GM19240 (cell line): ENCODE measurements at regions not wholly inside any gene's neighbourhood (a gene's known extent, or its start where the extent isn't known, plus 50 kb on each side); places are given as distances from the start of the nearest gene placed in this dataset.
"Not testable (repeated sequence)": the region's sequence is repeated elsewhere in the genome, so short reads cannot be mapped to it uniquely, and the experiment has no call there.

Experiments
- DNase-seq: peaks from one replicate; pipeline ENCODE4 v3.0.0; 2011; ENCODE audit warnings: low spot score; ENCODE audit not compliant: insufficient read length

GRCh38 chr2:195572895-195573683 is 83.9 kb upstream of the SLC39A10 start:
- no peak for DNase-seq

- no peak for DNase-seq
Measured at GRCh38 chr2:195570329-195570728, 86.7 kb upstream of the SLC39A10 start.

- DNase-seq: no peak
Measured at GRCh38 chr2:195569255-195569654, 87.8 kb upstream of the SLC39A10 start.

GRCh38 chr2:195564625-195565135 is 92.3 kb upstream of the SLC39A10 start:
- DNase-seq: not testable (repeated sequence)

GRCh38 chr2:195563857-195564512 is 93.0 kb upstream of the SLC39A10 start:
- no peak for DNase-seq

- DNase-seq: no peak
Measured at GRCh38 chr2:195562570-195563566, 94.2 kb upstream of the SLC39A10 start.

- no peak for DNase-seq
Measured at GRCh38 chr2:195561116-195561921, 95.7 kb upstream of the SLC39A10 start.

GRCh38 chr2:195560209-195560895 is 96.7 kb upstream of the SLC39A10 start:
- DNase-seq: no peak

- DNase-seq: peak; percentile 33
Measured at GRCh38 chr2:195559431-195559914, 97.6 kb upstream of the SLC39A10 start.

GRCh38 chr2:195555971-195556370 is 101.1 kb upstream of the SLC39A10 start:
- no peak for DNase-seq

- DNase-seq: no peak
Measured at GRCh38 chr2:195552581-195552980, 104.4 kb upstream of the SLC39A10 start.

GRCh38 chr2:195548198-195548940 is 108.7 kb upstream of the SLC39A10 start:
- no peak for DNase-seq

- DNase-seq: not testable (repeated sequence)
Measured at GRCh38 chr2:195547268-195547840, 109.7 kb upstream of the SLC39A10 start.

GRCh38 chr2:195545811-195546210 is 111.2 kb upstream of the SLC39A10 start:
- no peak for DNase-seq

- DNase-seq: no peak
Measured at GRCh38 chr2:195543902-195544894, 112.8 kb upstream of the SLC39A10 start.

- no peak for DNase-seq
Measured at GRCh38 chr2:195543063-195543462, 114.0 kb upstream of the SLC39A10 start.

- no peak for DNase-seq
Measured at GRCh38 chr2:195542067-195542466, 115.0 kb upstream of the SLC39A10 start.

- no peak for DNase-seq
Measured at GRCh38 chr2:195538937-195539336, 118.1 kb upstream of the SLC39A10 start.
